Left ventricle myocardium inferior (tissue), 1 donor: ENCODE measurements at regions not wholly inside any gene's neighbourhood (a gene's known extent, or its start where the extent isn't known, plus 50 kb on each side); places are given as distances from the start of the nearest gene placed in this dataset.

Source experiments
- DNase-seq: peaks from one replicate; pipeline ENCODE4 v3.0.0-alpha.2; 2020
- H3K27ac ChIP-seq: fragments of 200-600 bp; replicated peaks from 2 replicates; pipeline ENCODE4 v1.8.0; 2021
- H3K27me3 ChIP-seq: fragments of 200-600 bp; 2 replicates; pipeline ENCODE4 v1.8.0; 2021; ENCODE audit warnings: low read depth
- H3K36me3 ChIP-seq: fragments of 200-600 bp; 2 replicates; pipeline ENCODE4 v1.8.0; 2021
- H3K4me1 ChIP-seq: fragments of 200-600 bp; 2 replicates; pipeline ENCODE4 v1.8.0; 2021
- H3K4me3 ChIP-seq: fragments of 200-600 bp; 2 replicates; pipeline ENCODE4 v1.8.0; 2021; ENCODE audit warnings: mild to moderate bottlenecking, moderate library complexity
- H3K9me3 ChIP-seq: fragments of 200-600 bp; replicated peaks from 2 replicates; pipeline ENCODE4 v1.8.0; 2021
- CTCF ChIP-seq: fragments of 200-600 bp; IDR thresholded peaks from 2 replicates; pipeline ENCODE4 v1.8.0; 2021; ENCODE audit warnings: antibody characterized with exemption, mild to moderate bottlenecking, borderline replicate concordance
- intact Hi-C: fragments of 100-400 bp; cut with micrococcal nuclease; formaldehyde crosslinking; loops from one replicate; pipeline ENCODE4 v1.11.0; 2022
- donor health status: DM: no; HTN: yes; CAD: no; lungs with severe emphysema.

DNA sequence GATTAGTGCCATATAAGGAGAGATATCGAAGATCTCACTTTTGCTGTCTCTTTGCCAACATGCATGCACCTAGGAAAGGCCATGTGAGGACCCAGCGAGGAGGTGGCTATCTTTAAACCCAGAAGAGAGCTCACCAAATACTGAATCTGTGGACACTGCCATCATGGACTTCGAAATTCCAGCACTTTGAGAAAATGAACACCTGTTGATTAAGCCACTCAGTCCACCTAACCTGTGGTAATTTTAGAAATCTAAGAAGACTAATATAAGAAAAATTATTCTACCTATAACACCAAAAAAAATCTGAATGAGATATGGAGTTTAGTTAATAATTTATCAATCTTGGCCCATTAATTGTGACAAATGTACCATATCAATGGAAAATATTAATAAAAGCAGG, 193.6 kb upstream of the CARD18 start:
- H3K9me3 ChIP-seq = peaks cover 23% of the 10 kb centered on the region
- no peak for DNase-seq
- no peaks in the 10 kb centered on the region for H3K27me3 ChIP-seq
- no peaks in the 10 kb centered on the region for H3K4me1 ChIP-seq
- no peak for TF ChIP-seq CTCF
- intact Hi-C loops = no loop called here
- no peaks in the 10 kb centered on the region for H3K36me3 ChIP-seq
- no peak overlapping the region for H3K4me3 ChIP-seq
- H3K27ac ChIP-seq = no peak overlapping the region

- no peaks in the 10 kb centered on the region for H3K4me1 ChIP-seq
- peaks cover 13% of the 10 kb centered on the region for H3K9me3 ChIP-seq
- no peak overlapping the region for H3K27ac ChIP-seq
- H3K4me3 ChIP-seq = no peak overlapping the region
- TF ChIP-seq CTCF = no peak
- no peaks in the 10 kb centered on the region for H3K36me3 ChIP-seq
- DNase-seq = no peak
- no peaks in the 10 kb centered on the region for H3K27me3 ChIP-seq
- intact Hi-C loops = no loop called here
These were observed 192.6 kb upstream of the CARD18 start for GRCh38 chr11:105332171-105332570.

- H3K27me3 ChIP-seq = no peaks in the 10 kb centered on the region
- TF ChIP-seq CTCF = no peak
- no peaks in the 10 kb centered on the region for H3K36me3 ChIP-seq
- intact Hi-C loops = no loop called here
- no peak overlapping the region for H3K27ac ChIP-seq
- H3K4me1 ChIP-seq = no peaks in the 10 kb centered on the region
- H3K9me3 ChIP-seq = no peaks in the 10 kb centered on the region
- no peak overlapping the region for H3K4me3 ChIP-seq
- DNase-seq = no peak
These were observed 188.5 kb upstream of the CARD18 start for GRCh38 chr11:105328061-105328460.

DNA sequence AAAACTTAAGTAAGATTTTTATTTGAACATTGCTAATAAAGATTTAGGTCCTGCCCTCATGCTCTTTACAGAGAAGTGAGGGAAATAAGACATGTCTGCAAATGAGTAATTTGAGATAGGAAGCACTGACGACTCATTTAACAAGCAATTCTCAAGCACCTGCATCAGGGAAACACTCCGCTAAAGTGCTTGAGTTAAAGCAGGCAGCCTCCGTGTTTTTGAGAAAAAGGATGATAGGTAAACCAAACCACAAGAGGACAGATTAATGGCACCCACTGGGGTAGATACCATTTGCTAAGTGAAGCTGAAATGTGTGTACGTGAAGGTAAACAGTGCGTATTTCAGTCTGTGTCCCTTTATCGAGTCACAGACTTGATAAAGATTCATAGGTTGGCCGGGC, 184.6 kb upstream of the CARD18 start:
- no peak for DNase-seq
- no peaks in the 10 kb centered on the region for H3K27me3 ChIP-seq
- intact Hi-C loops = no loop called here
- no peaks in the 10 kb centered on the region for H3K4me1 ChIP-seq
- H3K9me3 ChIP-seq = no peaks in the 10 kb centered on the region
- H3K4me3 ChIP-seq = no peak overlapping the region
- no peaks in the 10 kb centered on the region for H3K36me3 ChIP-seq
- no peak overlapping the region for H3K27ac ChIP-seq
- TF ChIP-seq CTCF = no peak

GRCh38 chr11:105321696-105322095, 182.1 kb upstream of the CARD18 start:
- H3K27me3 ChIP-seq = no peaks in the 10 kb centered on the region
- no peak for DNase-seq

More at GRCh38 chr11:105321696-105322095, 182.1 kb upstream of the CARD18 start:
- no peak for TF ChIP-seq CTCF
- no peaks in the 10 kb centered on the region for H3K36me3 ChIP-seq
- no peaks in the 10 kb centered on the region for H3K9me3 ChIP-seq
- H3K4me3 ChIP-seq = no peak overlapping the region
- H3K27ac ChIP-seq = no peak overlapping the region
- intact Hi-C loops = no loop called here
- no peaks in the 10 kb centered on the region for H3K4me1 ChIP-seq
